ENCODE measurements at regions not wholly inside any gene's neighbourhood (a gene's known extent, or its start where the extent isn't known, plus 50 kb on each side); places are given as distances from the start of the nearest gene placed in this dataset.
"Not testable (repeated sequence)": the region's sequence is repeated elsewhere in the genome, so short reads cannot be mapped to it uniquely, and the experiment has no call there.

DNA sequence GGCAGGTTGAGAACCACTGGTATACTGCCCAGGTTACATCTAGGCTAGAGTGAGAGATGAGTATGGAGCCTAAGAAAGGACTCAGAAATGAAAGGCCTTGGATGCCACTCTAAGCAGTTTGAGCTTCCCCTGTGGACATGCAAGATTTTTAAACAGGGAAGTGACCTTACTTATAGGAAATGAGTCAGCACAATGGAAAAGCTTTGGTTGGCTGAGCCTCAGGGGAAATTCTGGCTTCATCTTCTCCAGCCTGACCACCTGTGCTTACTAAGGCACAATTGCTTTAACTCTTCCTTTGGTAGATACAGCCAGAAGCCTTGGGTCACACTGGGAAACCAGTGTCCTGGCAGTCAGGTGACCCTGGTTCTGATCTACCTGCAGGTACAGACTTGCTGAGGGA, 380.2 kb upstream of the ZNF462 start:
- Mint-ChIP-seq H3K9me3 (peaks cover under 1% of the 10 kb centered on the region), H3K4me1 (no peaks in the 10 kb centered on the region), H3K27me3 (no peaks in the 10 kb centered on the region), H3K27ac (ENCODE audit: low read depth) (no peak overlapping the region), H3K4me3 (no peak overlapping the region), H3K36me3 (ENCODE audit: insufficient read depth) (no peaks in the 10 kb centered on the region)
- ATAC-seq (replicated peaks; ENCODE audit: extremely low read depth, poor library complexity, severe bottlenecking) = no peak
- no peak for DNase-seq (ENCODE audit: low spot score in 2 of 2)

DNA sequence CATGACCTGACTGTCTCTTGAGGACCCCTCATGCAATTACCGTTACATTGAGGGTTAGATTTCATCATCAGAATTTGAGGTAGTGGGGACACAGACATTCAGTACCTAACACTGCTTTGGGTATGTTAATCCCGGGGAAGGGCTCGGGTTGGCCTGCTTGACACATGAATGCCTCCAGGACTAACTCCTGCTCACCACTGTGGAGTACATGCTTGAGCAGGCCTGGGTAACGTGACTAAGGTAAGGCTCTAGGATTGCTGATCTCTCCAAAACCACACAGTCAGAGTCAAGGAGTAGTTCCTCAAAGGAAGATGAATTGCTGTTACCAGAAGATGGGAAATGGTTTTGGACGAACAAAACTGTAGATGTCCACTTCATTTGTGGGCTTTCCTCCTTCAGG, 376.3 kb upstream of the ZNF462 start:
- Mint-ChIP-seq H3K27ac (ENCODE audit: low read depth) (no peak overlapping the region), H3K4me1 (no peaks in the 10 kb centered on the region), H3K36me3 (ENCODE audit: insufficient read depth) (no peaks in the 10 kb centered on the region), H3K4me3 (no peak overlapping the region), H3K27me3 (no peaks in the 10 kb centered on the region), H3K9me3 (peaks cover 14% of the 10 kb centered on the region)
- ATAC-seq (replicated peaks; ENCODE audit: extremely low read depth, poor library complexity, severe bottlenecking) = no peak
- no peak for DNase-seq (ENCODE audit: low spot score in 2 of 2)

DNA sequence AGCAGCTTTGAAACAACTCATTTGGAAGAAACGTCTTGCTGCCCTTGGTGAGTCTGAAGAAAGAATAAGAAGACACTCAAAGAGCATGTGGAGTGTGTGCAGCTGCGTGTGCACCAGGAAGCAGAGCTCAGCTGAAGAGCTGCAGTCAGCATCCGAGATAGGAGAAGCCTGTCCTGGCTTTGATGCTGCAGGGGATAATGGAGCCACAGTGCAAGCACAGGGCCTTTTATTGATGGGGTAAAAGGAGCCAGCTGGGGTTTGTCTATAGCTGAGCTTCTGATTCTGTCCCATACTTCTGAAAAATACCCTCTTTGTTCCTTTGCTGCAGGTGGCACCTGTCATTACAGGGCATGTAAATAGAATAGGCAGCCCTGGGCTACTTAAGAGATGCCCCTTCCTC, 375.7 kb upstream of the ZNF462 start:
- DNase-seq (ENCODE audit: low spot score in 2 of 2) = no peak
- H3K4me3 Mint-ChIP-seq = no peak overlapping the region
- H3K36me3 Mint-ChIP-seq (ENCODE audit: insufficient read depth) = no peaks in the 10 kb centered on the region
- H3K27ac Mint-ChIP-seq (ENCODE audit: low read depth) = no peak overlapping the region
- no peak for ATAC-seq (replicated peaks; ENCODE audit: extremely low read depth, poor library complexity, severe bottlenecking)
- peaks cover 14% of the 10 kb centered on the region for H3K9me3 Mint-ChIP-seq
- H3K4me1 Mint-ChIP-seq = no peaks in the 10 kb centered on the region
- no peaks in the 10 kb centered on the region for H3K27me3 Mint-ChIP-seq

GRCh38 chr9:106492126-106492525, 370.8 kb upstream of the ZNF462 start:
- H3K36me3 Mint-ChIP-seq (ENCODE audit: insufficient read depth); DNase-seq (ENCODE audit: low spot score in 2 of 2); H3K4me3 Mint-ChIP-seq; ATAC-seq (replicated peaks; ENCODE audit: extremely low read depth, poor library complexity, severe bottlenecking); H3K27ac Mint-ChIP-seq (ENCODE audit: low read depth); H3K27me3 Mint-ChIP-seq; H3K4me1 Mint-ChIP-seq: not testable (repeated sequence)
- H3K9me3 Mint-ChIP-seq = peaks cover 27% of the 10 kb centered on the region

DNA sequence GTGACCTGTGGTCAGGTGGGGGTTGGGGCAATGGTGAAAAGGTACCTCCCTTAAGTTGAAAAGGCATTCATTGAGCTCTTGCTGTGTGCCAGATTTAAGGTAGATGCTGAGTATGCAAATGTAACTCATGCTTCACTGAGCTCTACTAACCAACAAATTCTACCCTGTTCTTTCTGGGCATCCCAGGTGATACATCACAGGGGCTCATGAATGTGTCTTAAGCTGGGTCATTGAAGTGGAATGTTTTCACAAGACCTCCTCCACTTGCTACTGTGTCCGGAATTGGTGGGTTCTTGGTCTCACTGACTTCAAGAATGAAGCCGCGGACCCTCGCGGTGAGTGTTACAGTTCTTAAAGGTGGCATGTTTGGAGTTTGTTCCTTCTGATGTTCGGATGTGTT, 362.8 kb upstream of the ZNF462 start:
- Mint-ChIP-seq H3K9me3 (peaks cover 10% of the 10 kb centered on the region), H3K27ac (ENCODE audit: low read depth) (no peak overlapping the region), H3K36me3 (ENCODE audit: insufficient read depth) (no peaks in the 10 kb centered on the region), H3K4me1 (no peaks in the 10 kb centered on the region), H3K4me3 (no peak overlapping the region), H3K27me3 (no peaks in the 10 kb centered on the region)
- DNase-seq (ENCODE audit: low spot score in 2 of 2) (no peak), ATAC-seq (replicated peaks; ENCODE audit: extremely low read depth, poor library complexity, severe bottlenecking) (no peak)

GRCh38 chr9:106501210-106501609, 361.8 kb upstream of the ZNF462 start:
- not testable (repeated sequence) for H3K27ac Mint-ChIP-seq (ENCODE audit: low read depth); H3K27me3 Mint-ChIP-seq; DNase-seq (ENCODE audit: low spot score in 2 of 2); H3K36me3 Mint-ChIP-seq (ENCODE audit: insufficient read depth); ATAC-seq (replicated peaks; ENCODE audit: extremely low read depth, poor library complexity, severe bottlenecking); H3K4me3 Mint-ChIP-seq; H3K4me1 Mint-ChIP-seq; H3K9me3 Mint-ChIP-seq

- no peaks in the 10 kb centered on the region for H3K4me1 Mint-ChIP-seq
- no peaks in the 10 kb centered on the region for H3K36me3 Mint-ChIP-seq (ENCODE audit: insufficient read depth)
- ATAC-seq (replicated peaks; ENCODE audit: extremely low read depth, poor library complexity, severe bottlenecking) (no peak), DNase-seq (ENCODE audit: low spot score in 2 of 2) (no peak)
- H3K27ac Mint-ChIP-seq (ENCODE audit: low read depth) = no peak overlapping the region
- peaks cover 11% of the 10 kb centered on the region for H3K9me3 Mint-ChIP-seq
- H3K4me3 Mint-ChIP-seq = no peak overlapping the region
- H3K27me3 Mint-ChIP-seq = no peaks in the 10 kb centered on the region
Observed at GRCh38 chr9:106502930-106503329, 360.0 kb upstream of the ZNF462 start.

DNA sequence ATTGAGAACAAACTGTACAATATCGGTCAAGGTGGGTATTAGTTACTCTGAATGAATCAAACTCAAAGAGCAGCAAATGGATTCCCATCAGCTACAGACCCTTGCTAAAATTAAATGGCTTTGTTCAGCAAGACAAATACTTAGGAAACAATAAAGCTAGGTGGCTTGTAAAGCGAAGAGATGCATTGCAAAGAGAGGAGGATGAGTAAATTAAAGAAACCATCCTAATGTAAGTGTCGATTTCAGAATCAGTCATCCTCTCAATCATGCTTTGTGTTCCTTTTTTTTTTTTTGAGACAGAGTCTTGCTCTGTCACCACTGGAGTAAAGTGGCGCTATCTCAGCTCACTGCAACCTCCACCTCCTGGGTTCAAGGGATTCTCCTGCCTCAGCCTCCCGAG, 359.2 kb upstream of the ZNF462 start:
- no peak for DNase-seq (ENCODE audit: low spot score in 2 of 2)
- Mint-ChIP-seq H3K9me3 (peaks cover 11% of the 10 kb centered on the region), H3K4me3 (no peak overlapping the region), H3K27me3 (no peaks in the 10 kb centered on the region), H3K36me3 (ENCODE audit: insufficient read depth) (no peaks in the 10 kb centered on the region), H3K4me1 (no peaks in the 10 kb centered on the region), H3K27ac (ENCODE audit: low read depth) (no peak overlapping the region)
- ATAC-seq (replicated peaks; ENCODE audit: extremely low read depth, poor library complexity, severe bottlenecking) = no peak

- no peak for DNase-seq (ENCODE audit: low spot score in 2 of 2)
- Mint-ChIP-seq H3K9me3 (peaks cover 9% of the 10 kb centered on the region), H3K4me1 (no peaks in the 10 kb centered on the region), H3K27ac (ENCODE audit: low read depth) (no peak overlapping the region), H3K27me3 (no peaks in the 10 kb centered on the region), H3K36me3 (ENCODE audit: insufficient read depth) (no peaks in the 10 kb centered on the region), H3K4me3 (no peak overlapping the region)
- ATAC-seq (replicated peaks; ENCODE audit: extremely low read depth, poor library complexity, severe bottlenecking) = no peak
Observed at GRCh38 chr9:106526716-106527204, 336.2 kb upstream of the ZNF462 start.

GRCh38 chr9:106528158-106528557, 334.8 kb upstream of the ZNF462 start:
- Mint-ChIP-seq H3K36me3 (ENCODE audit: insufficient read depth) (no peaks in the 10 kb centered on the region), H3K27ac (ENCODE audit: low read depth) (no peak overlapping the region), H3K4me1 (no peaks in the 10 kb centered on the region), H3K4me3 (no peak overlapping the region), H3K9me3 (no peaks in the 10 kb centered on the region), H3K27me3 (no peaks in the 10 kb centered on the region)
- DNase-seq (ENCODE audit: low spot score in 2 of 2) (no peak), ATAC-seq (replicated peaks; ENCODE audit: extremely low read depth, poor library complexity, severe bottlenecking) (no peak)

- Mint-ChIP-seq H3K4me3 (no peak overlapping the region), H3K9me3 (no peaks in the 10 kb centered on the region), H3K36me3 (ENCODE audit: insufficient read depth) (no peaks in the 10 kb centered on the region), H3K27ac (ENCODE audit: low read depth) (no peak overlapping the region), H3K27me3 (no peaks in the 10 kb centered on the region), H3K4me1 (no peaks in the 10 kb centered on the region)
- ATAC-seq (replicated peaks; ENCODE audit: extremely low read depth, poor library complexity, severe bottlenecking) (no peak), DNase-seq (ENCODE audit: low spot score in 2 of 2) (no peak)
Observed at GRCh38 chr9:106529616-106530015, 333.4 kb upstream of the ZNF462 start.

DNA sequence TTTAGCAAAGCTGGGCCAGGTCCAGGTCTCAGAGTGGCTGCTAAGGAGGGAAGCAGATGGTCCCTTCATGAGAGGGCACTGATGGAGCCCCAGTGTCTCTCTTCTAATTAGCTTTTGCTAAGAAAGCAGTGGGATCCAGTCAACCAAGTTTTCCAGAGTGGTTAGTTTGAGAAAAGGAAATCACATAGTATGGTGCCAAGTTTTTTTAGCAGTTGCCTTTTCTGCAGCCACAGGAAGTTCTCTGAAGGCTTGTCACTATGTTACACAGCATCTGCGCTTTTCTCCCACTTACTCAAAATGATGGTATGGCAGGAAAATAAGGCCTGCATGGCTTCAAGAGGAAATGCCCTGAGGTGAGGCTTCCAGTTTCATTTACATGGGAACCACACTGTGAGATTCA, 331.5 kb upstream of the ZNF462 start:
- no peaks in the 10 kb centered on the region for H3K4me1 Mint-ChIP-seq
- no peaks in the 10 kb centered on the region for H3K27me3 Mint-ChIP-seq
- H3K9me3 Mint-ChIP-seq = peaks cover 3% of the 10 kb centered on the region
- no peak for ATAC-seq (replicated peaks; ENCODE audit: extremely low read depth, poor library complexity, severe bottlenecking)
- DNase-seq (ENCODE audit: low spot score in 2 of 2) = no peak
- H3K36me3 Mint-ChIP-seq (ENCODE audit: insufficient read depth) = peaks cover 3% of the 10 kb centered on the region
- no peak overlapping the region for H3K27ac Mint-ChIP-seq (ENCODE audit: low read depth)
- H3K4me3 Mint-ChIP-seq = no peak overlapping the region

DNA sequence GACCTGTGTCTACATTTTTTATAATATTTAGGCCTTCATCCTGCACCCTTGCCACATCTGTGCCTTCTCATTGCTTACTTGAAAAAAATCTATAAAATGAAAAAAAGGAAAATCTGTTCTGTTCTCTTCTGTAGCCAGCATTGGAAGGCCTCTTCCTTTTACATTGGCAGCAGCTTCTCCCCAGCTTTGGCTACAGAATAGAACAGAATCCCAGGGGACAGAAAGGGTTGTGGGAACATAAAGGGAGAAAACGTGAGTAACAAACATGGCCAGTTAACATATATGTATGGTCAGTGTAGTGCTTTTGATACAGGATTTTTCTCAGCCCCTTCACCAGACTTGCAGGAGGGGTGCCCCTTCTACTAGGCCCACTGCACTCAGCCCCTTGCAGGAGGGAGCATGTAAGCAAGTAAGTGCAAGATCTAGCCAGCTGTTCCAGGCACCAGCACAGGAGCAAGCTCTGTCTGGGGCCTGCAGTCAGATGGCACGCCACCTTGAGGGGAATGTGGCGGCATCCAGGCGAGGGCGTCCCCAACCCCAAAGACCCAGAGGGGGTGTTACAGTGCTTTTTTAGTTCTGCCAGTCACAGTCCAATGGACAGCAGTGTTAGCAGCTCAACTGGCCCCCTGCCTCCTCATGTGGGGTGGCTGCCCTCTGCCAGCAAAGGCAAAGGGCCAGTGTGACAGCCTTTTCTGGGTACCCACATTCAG, 330.5 kb upstream of the ZNF462 start:
- Mint-ChIP-seq H3K9me3 (peaks cover 5% of the 10 kb centered on the region), H3K36me3 (ENCODE audit: insufficient read depth) (peaks cover 3% of the 10 kb centered on the region), H3K4me1 (no peaks in the 10 kb centered on the region), H3K27me3 (no peaks in the 10 kb centered on the region), H3K4me3 (no peak overlapping the region), H3K27ac (ENCODE audit: low read depth) (no peak overlapping the region)
- no peak for ATAC-seq (replicated peaks; ENCODE audit: extremely low read depth, poor library complexity, severe bottlenecking)
- no peak for DNase-seq (ENCODE audit: low spot score in 2 of 2)
